Upper lobe of left lung (tissue), 4 donors: ENCODE measurements at regions not wholly inside any gene's neighbourhood (a gene's known extent, or its start where the extent isn't known, plus 50 kb on each side); places are given as distances from the start of the nearest gene placed in this dataset.

ENCODE experiments used
- CTCF ChIP-seq, 6 experiments: fragments of 450-650 bp in 4 of 6; fragments of 200-600 bp in 2 of 6; sonication (generic) in 2 of 6; IDR thresholded peaks; one replicate each; pipeline ENCODE4 v1.5.1; 2016 to 2019; ENCODE audit warnings: antibody characterized with exemption in 6 of 6
- EP300 ChIP-seq, 4 donors: sonication (generic); formaldehyde crosslinking; IDR thresholded peaks; one replicate each; pipeline ENCODE4 v1.5.1; 2017; ENCODE audit warnings: antibody characterized with exemption in 4 of 4, control low read depth in 2 of 4
- POLR2A ChIP-seq, 4 donors: fragments of 450-650 bp; IDR thresholded peaks; one replicate each; pipeline ENCODE4 v1.5.1; 2016 to 2017; ENCODE audit warnings: antibody characterized with exemption in 4 of 4, mild to moderate bottlenecking in 2 of 4
- POLR2AphosphoS5 ChIP-seq, 2 donors: sonication (generic); formaldehyde crosslinking; IDR thresholded peaks; one replicate each; pipeline ENCODE4 v1.5.1; 2017; ENCODE audit warnings: antibody characterized with exemption in 2 of 2

- TF ChIP-seq CTCF (IDR thresholded peaks at IDR 0.05) (no peak), POLR2AphosphoS5 (IDR thresholded peaks at IDR 0.05) (no peak), POLR2A (IDR thresholded peaks at IDR 0.05) (no peak), EP300 (IDR thresholded peaks at IDR 0.05) (no peak)
Observed at GRCh38 chr17:70872103-70872502, 702.8 kb downstream of the KCNJ2 start.
